NB4 (cell line): ENCODE measurements at regions not wholly inside any gene's neighbourhood (a gene's known extent, or its start where the extent isn't known, plus 50 kb on each side); places are given as distances from the start of the nearest gene placed in this dataset.

ENCODE experiments used
- POLR2A ChIP-seq: IDR thresholded peaks from 2 replicates; pipeline ENCODE4 v1.6.1; 2011; ENCODE audit warnings: mild to moderate bottlenecking; ENCODE audit not compliant: insufficient read length; ENCODE audit errors: extremely low read depth
- TF ChIP-seq, protein P1 (sequence below): IDR thresholded peaks from one replicate; pipeline ENCODE4 v1.5.1; 2012; ENCODE audit warnings: low read depth, low read length

DNA sequence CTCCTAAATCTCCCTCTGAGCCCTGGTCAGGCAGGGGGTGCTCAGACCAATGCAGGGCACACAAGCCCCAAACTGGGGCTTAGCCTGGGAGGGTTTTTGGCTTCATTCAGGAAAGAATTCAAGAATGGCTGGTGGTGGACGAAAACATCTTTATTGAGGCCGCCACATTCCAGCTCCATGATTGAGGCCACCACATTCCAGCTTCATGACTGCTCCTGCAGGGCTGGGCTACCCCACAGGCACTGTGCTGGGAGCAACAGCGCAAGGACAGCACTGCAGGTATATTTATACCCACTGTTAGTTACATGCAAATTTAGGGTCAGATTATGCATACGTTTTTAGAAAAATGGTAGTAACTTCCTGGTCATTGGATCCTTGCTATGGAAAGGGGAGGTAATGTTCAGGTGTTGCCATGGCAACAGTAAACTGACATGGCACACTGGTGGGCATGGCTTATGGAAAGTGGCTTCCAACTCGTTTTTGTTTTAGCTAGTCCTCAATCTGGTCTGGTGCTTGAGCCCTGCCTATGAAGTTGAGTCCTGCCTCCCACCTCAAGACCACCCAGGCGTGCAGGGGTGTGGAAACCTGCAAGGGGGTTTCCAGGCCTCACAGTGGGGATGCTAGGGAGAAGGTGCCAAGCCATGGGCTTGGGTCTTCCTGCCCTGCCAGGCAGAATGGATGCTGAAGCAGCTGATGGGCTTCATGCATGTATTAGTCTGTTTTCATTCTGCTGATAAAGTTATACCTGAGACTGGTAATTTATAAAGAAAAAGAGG is 348.7 kb upstream of the AJAP1 start:
- TF ChIP-seq POLR2A, result no peak
- TF ChIP-seq, protein P1, sequence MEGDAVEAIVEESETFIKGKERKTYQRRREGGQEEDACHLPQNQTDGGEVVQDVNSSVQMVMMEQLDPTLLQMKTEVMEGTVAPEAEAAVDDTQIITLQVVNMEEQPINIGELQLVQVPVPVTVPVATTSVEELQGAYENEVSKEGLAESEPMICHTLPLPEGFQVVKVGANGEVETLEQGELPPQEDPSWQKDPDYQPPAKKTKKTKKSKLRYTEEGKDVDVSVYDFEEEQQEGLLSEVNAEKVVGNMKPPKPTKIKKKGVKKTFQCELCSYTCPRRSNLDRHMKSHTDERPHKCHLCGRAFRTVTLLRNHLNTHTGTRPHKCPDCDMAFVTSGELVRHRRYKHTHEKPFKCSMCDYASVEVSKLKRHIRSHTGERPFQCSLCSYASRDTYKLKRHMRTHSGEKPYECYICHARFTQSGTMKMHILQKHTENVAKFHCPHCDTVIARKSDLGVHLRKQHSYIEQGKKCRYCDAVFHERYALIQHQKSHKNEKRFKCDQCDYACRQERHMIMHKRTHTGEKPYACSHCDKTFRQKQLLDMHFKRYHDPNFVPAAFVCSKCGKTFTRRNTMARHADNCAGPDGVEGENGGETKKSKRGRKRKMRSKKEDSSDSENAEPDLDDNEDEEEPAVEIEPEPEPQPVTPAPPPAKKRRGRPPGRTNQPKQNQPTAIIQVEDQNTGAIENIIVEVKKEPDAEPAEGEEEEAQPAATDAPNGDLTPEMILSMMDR, result no peak
